Muscle layer of colon (tissue), 2 donors: ENCODE measurements at regions not wholly inside any gene's neighbourhood (a gene's known extent, or its start where the extent isn't known, plus 50 kb on each side); places are given as distances from the start of the nearest gene placed in this dataset.
"Not testable (repeated sequence)": the region's sequence is repeated elsewhere in the genome, so short reads cannot be mapped to it uniquely, and the experiment has no call there.

Source experiments
- H3K27ac ChIP-seq: one replicate; pipeline ENCODE4 v1.7.0; 2013; ENCODE audit warnings: low read depth, mild to moderate bottlenecking, low read length, moderate library complexity
- H3K27me3 ChIP-seq, 2 donors: one replicate each; pipeline ENCODE4 v1.7.0; 2013; ENCODE audit warnings: low read length in 2 of 2, mild to moderate bottlenecking in 2 of 2; ENCODE audit not compliant: insufficient read depth in 2 of 2, control insufficient read depth in 1 of 2
- H3K36me3 ChIP-seq: one replicate; pipeline ENCODE4 v1.7.0; 2013; ENCODE audit warnings: mild to moderate bottlenecking, low read length; ENCODE audit not compliant: insufficient read depth
- H3K4me1 ChIP-seq: one replicate; pipeline ENCODE4 v1.7.0; 2013; ENCODE audit warnings: mild to moderate bottlenecking, low read length; ENCODE audit not compliant: insufficient read depth
- H3K4me3 ChIP-seq, 2 donors: one replicate each; pipeline ENCODE4 v1.7.0; 2013; ENCODE audit warnings: low read length in 2 of 2, low read depth in 1 of 2, mild to moderate bottlenecking in 1 of 2, moderate library complexity in 1 of 2
- H3K9ac ChIP-seq: one replicate; pipeline ENCODE4 v1.7.0; 2013; ENCODE audit warnings: low read length
- H3K9me3 ChIP-seq: one replicate; pipeline ENCODE4 v1.7.0; 2013; ENCODE audit warnings: mild to moderate bottlenecking, low read length
- donor health status: abdominal sarcoma.
- donor health status: Adenocarcinoma of cecum.

DNA sequence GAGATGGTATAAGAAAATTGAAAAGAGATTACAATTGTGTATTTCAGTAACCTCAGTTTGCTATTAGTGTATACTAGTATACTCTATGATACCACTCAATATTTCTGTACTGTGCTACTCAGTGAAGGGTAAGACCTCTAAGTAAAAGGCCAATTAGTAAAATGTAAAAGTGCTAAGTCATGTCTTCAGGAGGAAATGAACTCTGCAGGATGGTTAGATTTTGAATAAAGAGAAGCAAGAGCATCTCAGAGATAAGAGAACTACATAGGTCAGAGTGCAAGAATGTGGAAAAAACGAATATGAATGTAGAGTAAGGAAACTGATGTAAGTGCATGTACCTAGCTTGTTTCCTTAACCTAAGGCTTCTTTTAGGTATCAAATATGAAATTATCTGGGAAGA, 796.6 kb upstream of the GBE1 start:
- Histone ChIP-seq H3K9me3 (no peaks in the 10 kb centered on the region), H3K36me3 (no peaks in the 10 kb centered on the region), H3K4me1 (no peaks in the 10 kb centered on the region), H3K9ac (no peak overlapping the region), H3K27me3 (no peaks in the 10 kb centered on the region), H3K27ac (no peak overlapping the region), H3K4me3 (no peak overlapping the region)

DNA sequence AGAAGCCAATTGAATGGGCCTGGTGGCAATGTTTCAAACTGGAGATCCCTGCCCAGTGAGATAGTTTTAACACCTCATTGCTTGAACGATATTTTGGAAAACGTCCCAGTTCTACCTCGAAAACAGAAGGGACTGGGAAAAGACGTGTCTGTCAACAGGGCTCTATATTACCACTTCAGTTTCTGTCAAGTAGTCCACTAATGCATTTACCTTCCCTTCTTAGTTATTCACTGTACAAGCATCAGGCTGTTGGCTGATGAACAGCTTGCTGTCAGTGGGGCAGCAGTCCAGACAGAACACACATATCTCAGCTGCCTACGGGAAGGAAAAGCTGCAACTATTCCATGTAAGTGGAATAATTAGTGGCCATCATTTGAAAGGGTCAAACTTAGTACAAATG, 794.7 kb upstream of the GBE1 start:
- Histone ChIP-seq H3K36me3 (no peaks in the 10 kb centered on the region), H3K27me3 (no peaks in the 10 kb centered on the region), H3K9ac (no peak overlapping the region), H3K27ac (no peak overlapping the region), H3K4me1 (no peaks in the 10 kb centered on the region), H3K9me3 (no peaks in the 10 kb centered on the region), H3K4me3 (no peak overlapping the region)

DNA sequence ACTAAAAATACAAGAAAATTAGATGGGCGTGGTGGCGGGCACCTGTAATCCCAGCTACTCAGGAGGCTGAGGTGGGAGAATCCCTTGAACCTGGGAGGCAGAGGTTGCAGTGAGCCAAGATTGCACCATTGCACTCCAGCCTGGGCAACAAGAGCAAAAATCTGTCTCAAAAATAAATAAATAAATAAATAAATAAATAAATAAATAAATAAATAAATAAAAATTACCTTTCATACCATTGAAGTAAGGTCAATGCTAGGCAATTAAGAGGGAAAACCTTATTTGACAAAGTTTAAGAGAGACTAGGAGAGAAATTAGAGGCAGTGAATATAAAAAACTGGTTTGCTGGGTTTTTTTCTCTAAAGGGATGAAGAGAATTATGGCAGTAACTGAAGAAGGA, 781.1 kb upstream of the GBE1 start:
- not testable (repeated sequence) for H3K9me3 ChIP-seq, H3K36me3 ChIP-seq, H3K27ac ChIP-seq, H3K4me3 ChIP-seq, H3K27me3 ChIP-seq, H3K4me1 ChIP-seq, H3K9ac ChIP-seq

DNA sequence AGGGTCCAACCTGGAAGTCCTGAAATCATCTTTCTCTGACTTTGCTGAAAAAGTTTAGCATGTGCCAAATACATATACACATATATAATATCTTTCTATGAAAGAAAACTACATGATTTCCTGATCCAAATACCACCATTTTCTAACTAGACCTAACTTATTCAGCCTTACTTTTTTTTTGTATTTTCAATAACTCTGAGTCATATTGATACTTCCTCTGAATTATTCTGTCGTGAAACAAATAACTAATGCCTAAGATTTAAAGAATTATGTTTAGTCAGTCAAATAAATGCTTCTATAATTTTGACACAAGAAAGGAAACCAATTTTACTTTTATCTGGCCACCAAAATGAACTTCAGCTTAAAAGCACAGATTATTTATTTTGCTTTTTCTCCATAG, 760.2 kb upstream of the GBE1 start:
- Histone ChIP-seq H3K4me3 (no peak overlapping the region), H3K4me1 (no peaks in the 10 kb centered on the region), H3K9ac (no peak overlapping the region), H3K27ac (no peak overlapping the region), H3K9me3 (no peaks in the 10 kb centered on the region), H3K27me3 (no peaks in the 10 kb centered on the region), H3K36me3 (no peaks in the 10 kb centered on the region)

DNA sequence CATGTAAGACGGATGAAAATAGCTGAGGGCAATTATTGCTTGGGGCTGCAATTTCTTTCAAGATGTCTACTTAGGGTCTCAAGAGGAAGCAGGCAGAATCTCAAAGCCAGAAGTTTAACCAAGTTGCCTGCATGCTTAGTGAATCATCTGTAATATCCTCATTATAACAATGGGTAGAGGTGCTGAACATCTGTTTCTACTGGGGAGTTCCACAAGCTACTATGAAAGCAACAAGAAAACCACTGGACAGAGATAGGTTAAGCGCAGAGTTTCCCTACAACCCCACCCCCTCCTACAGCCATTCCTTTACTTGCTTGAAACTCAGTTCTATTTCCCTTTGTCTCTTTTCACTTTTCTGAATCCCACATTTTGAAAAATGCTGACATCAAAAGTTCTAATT, 759.4 kb upstream of the GBE1 start:
- H3K4me3 ChIP-seq: no peak overlapping the region
- no peaks in the 10 kb centered on the region for H3K4me1 ChIP-seq
- H3K27me3 ChIP-seq: no peaks in the 10 kb centered on the region
- no peaks in the 10 kb centered on the region for H3K9me3 ChIP-seq
- H3K9ac ChIP-seq: no peak overlapping the region
- H3K36me3 ChIP-seq: no peaks in the 10 kb centered on the region
- H3K27ac ChIP-seq: no peak overlapping the region

DNA sequence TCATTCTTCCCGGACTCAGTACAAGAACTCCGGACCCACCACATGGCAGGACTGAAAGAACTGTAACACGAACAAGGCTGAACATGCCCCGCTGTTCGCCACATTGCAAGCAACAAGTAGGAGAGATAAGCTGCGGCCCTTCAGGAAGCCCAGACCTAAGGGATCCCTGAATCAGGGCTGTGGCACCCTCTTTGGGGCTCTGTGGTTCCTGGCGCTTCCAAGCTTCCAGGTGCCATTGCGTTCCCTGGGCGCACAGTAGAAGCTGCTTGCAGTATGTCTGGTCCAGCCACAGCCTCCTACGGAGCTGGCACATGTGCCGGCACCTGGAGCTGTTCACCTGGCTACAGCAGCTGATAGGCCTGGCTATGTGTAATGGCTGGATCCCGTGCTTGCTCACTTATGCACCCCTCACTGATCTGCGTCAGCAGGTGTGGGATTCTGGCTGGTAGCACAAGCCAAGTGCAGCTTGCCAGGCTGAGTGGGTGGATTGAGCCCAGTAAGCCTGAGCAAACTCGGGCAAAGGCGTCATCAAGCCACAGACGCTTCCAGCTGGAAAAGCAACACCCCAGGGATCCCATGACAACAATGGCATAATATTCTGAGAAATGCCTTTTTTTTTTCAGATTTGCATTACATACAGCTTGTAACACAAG, 748.6 kb upstream of the GBE1 start:
- Histone ChIP-seq H3K27me3 (no peaks in the 10 kb centered on the region), H3K9ac (no peak overlapping the region), H3K36me3 (no peaks in the 10 kb centered on the region), H3K9me3 (no peaks in the 10 kb centered on the region), H3K4me3 (no peak overlapping the region), H3K4me1 (no peaks in the 10 kb centered on the region), H3K27ac (no peak overlapping the region)

DNA sequence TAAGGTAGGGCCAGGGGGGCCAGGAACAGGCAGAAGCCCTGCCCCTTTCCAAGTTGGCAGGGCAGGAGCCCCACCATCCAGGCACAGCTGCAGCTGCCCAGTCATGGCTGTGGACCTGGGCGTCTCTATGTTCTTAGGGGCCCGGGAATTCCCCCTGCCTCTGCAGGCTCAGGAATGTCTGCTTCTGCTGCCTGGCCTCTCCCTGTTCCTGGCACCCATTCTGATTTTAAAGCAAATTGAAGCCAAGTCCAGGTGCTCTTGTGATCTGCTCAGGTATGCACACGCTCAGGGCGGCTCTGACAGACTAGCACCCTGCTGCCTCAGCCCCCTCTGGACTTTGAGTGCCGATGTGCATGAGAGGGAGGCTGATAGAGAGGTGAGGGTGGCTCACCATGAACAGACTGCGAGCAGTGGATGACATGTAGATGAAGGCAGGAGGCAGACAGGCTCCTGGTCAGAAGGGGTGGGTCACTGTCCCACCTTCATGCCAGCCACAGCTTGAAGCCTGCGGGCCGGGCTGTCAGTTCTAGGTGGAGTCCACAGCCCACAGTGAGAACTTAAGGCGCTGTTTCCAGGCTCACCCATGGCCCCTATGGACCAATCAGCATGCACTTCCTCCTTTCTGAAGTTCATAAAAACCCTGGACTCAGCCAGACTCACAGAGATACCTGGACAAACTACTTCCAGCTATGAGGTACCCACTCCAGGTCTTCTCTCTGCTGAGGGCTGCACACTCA, 747.8 kb upstream of the GBE1 start:
- Histone ChIP-seq H3K4me1 (no peaks in the 10 kb centered on the region), H3K36me3 (no peaks in the 10 kb centered on the region), H3K27me3 (no peaks in the 10 kb centered on the region), H3K9ac (no peak overlapping the region), H3K27ac (no peak overlapping the region), H3K4me3 (no peak overlapping the region), H3K9me3 (no peaks in the 10 kb centered on the region)

DNA sequence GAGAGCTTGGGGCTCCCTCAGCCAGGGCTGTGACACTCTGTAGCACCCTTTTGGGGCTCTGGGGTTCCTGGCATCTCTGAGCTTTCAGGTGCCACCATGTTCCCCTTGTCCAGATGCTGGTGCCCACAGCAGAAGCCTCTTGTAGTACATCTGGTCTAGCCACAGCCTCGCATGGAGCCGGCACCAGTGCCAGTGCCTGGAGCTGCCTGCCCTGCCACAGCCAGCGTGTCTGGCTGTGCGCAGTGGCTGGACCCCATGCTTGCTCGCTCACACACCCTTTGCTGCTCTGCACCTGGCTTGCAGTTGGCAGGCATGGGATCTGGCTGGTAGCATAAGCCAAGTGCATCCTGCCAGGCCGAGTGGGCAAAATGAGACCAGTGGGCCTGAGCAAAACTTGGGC, 744.8 kb upstream of the GBE1 start:
- no peaks in the 10 kb centered on the region for H3K9me3 ChIP-seq
- no peaks in the 10 kb centered on the region for H3K36me3 ChIP-seq
- H3K27ac ChIP-seq: no peak overlapping the region
- no peaks in the 10 kb centered on the region for H3K4me1 ChIP-seq
- H3K27me3 ChIP-seq: no peaks in the 10 kb centered on the region
- no peak overlapping the region for H3K9ac ChIP-seq
- no peak overlapping the region for H3K4me3 ChIP-seq

DNA sequence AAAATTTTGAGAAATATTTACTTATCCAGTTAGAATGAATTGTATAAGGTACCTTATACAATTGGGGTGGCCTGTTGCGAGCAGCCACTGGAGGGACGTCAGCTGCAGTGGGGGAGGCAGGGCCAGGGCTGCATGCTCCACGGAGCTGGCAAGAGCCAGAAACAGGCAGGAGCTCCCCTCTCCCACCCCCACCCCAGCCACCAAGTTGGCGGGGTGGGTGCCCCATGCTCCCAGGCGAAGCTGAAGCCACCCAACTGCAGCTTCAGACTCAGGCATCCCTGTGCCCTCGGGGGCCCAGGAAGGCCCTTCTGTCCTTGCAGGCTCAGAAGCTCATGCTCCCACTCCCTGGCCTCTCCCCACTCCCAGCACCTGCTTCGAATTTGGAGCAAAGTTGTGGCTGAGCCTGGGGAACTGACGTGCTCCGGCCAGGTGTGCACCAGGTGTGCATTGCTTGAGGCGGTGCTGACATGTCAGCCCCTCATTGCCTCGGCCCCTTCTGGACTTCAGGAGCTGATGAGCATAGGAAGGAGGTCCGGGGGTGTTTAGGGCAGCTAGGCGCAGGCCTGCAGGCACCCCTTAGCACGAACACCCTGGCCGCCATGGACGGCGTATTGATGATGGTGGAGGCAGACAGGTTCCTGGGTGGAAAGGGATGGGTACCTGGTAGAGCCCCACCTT, 743.8 kb upstream of the GBE1 start:
- no peaks in the 10 kb centered on the region for H3K9me3 ChIP-seq
- H3K27me3 ChIP-seq: no peaks in the 10 kb centered on the region
- H3K4me1 ChIP-seq: no peaks in the 10 kb centered on the region
- H3K36me3 ChIP-seq: no peaks in the 10 kb centered on the region
- no peak overlapping the region for H3K4me3 ChIP-seq
- no peak overlapping the region for H3K27ac ChIP-seq
- no peak overlapping the region for H3K9ac ChIP-seq

DNA sequence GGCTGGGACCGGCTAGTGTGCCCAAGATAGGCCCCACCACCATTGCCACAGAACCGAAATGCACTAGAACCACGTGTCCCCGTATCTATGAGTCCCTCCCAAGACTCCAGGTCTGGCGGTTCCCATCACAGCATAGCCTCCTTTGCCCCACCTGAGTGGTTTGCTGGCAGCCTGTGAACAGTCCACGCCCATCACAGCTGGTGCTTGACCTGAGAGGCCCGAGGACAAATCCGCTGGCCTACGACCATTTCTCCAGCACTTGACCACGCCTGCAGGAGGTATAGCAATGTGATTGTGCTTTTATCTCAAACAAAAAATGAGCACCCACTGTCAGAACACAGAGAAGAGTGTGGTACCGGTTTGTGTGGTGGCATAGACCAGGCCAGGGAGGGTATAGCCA, 736.7 kb upstream of the GBE1 start:
- Histone ChIP-seq H3K4me1 (no peaks in the 10 kb centered on the region), H3K27me3 (no peaks in the 10 kb centered on the region), H3K9ac (no peak overlapping the region), H3K9me3 (no peaks in the 10 kb centered on the region), H3K36me3 (no peaks in the 10 kb centered on the region), H3K4me3 (no peak overlapping the region), H3K27ac (no peak overlapping the region)

DNA sequence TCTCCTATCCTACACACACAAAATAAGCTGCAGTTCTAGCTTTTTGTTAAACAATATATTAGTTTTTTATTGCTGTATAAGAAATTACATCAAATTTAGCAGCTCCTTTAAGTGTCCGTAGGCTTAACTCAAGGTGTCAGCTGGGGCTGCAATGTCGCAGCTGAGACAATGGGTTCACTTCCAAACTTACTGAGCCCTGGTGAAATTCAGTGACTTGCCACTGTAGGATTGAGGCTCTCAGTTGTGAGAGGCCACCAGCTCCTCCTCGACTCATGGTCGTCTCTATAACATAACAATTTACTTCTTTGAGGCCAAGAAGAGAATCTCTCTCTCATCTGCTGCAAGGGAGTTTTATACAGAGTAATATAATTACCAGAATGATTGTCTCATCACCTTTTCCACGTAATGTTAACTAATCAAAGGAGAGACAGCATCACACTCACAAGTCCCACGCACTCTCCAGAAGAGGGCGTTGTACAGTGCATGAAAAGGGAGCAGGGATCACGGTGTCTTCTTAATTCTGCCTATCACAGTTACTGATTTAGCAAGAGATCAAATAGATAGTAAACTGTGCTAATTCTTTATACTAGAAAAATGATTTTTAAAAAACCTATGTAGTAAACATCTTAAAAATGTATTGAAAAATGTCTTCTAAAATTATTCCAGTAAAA, 735.6 kb upstream of the GBE1 start:
- Histone ChIP-seq H3K9ac (no peak overlapping the region), H3K27ac (no peak overlapping the region), H3K4me1 (no peaks in the 10 kb centered on the region), H3K9me3 (no peaks in the 10 kb centered on the region), H3K27me3 (no peaks in the 10 kb centered on the region), H3K36me3 (no peaks in the 10 kb centered on the region), H3K4me3 (no peak overlapping the region)
